ENCODE measurements at regions not wholly inside any gene's neighbourhood (a gene's known extent, or its start where the extent isn't known, plus 50 kb on each side); places are given as distances from the start of the nearest gene placed in this dataset.
"Not testable (repeated sequence)": the region's sequence is repeated elsewhere in the genome, so short reads cannot be mapped to it uniquely, and the experiment has no call there.

GRCh38 chrX:101823236-101823635, 108.6 kb downstream of the ZMAT1 start:
- no peak overlapping the region for H3K4me3 Mint-ChIP-seq (ENCODE audit: unreplicated experiment)
- H3K4me1 Mint-ChIP-seq (ENCODE audit: unreplicated experiment): no peaks in the 10 kb centered on the region
- no peak overlapping the region for H3K27ac Mint-ChIP-seq (ENCODE audit: unreplicated experiment)
- TF ChIP-seq CTCF (IDR thresholded peaks at IDR 0.05): no peak
- DNase-seq (ENCODE audit: extremely low spot score, unreplicated experiment): no peak
- no peaks in the 10 kb centered on the region for H3K36me3 Mint-ChIP-seq (ENCODE audit: unreplicated experiment)
- peaks cover 19% of the 10 kb centered on the region for H3K9me3 Mint-ChIP-seq (ENCODE audit: unreplicated experiment)
- H3K27me3 Mint-ChIP-seq (ENCODE audit: unreplicated experiment): no peaks in the 10 kb centered on the region

- H3K27ac Mint-ChIP-seq (ENCODE audit: unreplicated experiment); H3K27me3 Mint-ChIP-seq (ENCODE audit: unreplicated experiment); H3K4me1 Mint-ChIP-seq (ENCODE audit: unreplicated experiment); H3K4me3 Mint-ChIP-seq (ENCODE audit: unreplicated experiment); H3K36me3 Mint-ChIP-seq (ENCODE audit: unreplicated experiment); DNase-seq (ENCODE audit: extremely low spot score, unreplicated experiment): not testable (repeated sequence)
- peaks cover 29% of the 10 kb centered on the region for H3K9me3 Mint-ChIP-seq (ENCODE audit: unreplicated experiment)
Measured at GRCh38 chrX:101817739-101818138, 114.1 kb downstream of the ZMAT1 start.

- TF ChIP-seq CTCF (IDR thresholded peaks at IDR 0.05): no peak
- no peaks in the 10 kb centered on the region for H3K36me3 Mint-ChIP-seq (ENCODE audit: unreplicated experiment)
- peaks cover 23% of the 10 kb centered on the region for H3K9me3 Mint-ChIP-seq (ENCODE audit: unreplicated experiment)
- DNase-seq (ENCODE audit: extremely low spot score, unreplicated experiment): no peak
- no peak overlapping the region for H3K27ac Mint-ChIP-seq (ENCODE audit: unreplicated experiment)
- H3K4me3 Mint-ChIP-seq (ENCODE audit: unreplicated experiment): no peak overlapping the region
- H3K4me1 Mint-ChIP-seq (ENCODE audit: unreplicated experiment): no peaks in the 10 kb centered on the region
- peaks cover 7% of the 10 kb centered on the region for H3K27me3 Mint-ChIP-seq (ENCODE audit: unreplicated experiment)
Measured at GRCh38 chrX:101813200-101813599, 118.6 kb downstream of the ZMAT1 start.

GRCh38 chrX:101803451-101803850, 128.4 kb downstream of the ZMAT1 start:
- Mint-ChIP-seq H3K4me1 (ENCODE audit: unreplicated experiment) (no peaks in the 10 kb centered on the region), H3K27ac (ENCODE audit: unreplicated experiment) (no peak overlapping the region), H3K9me3 (ENCODE audit: unreplicated experiment) (peaks cover 8% of the 10 kb centered on the region), H3K4me3 (ENCODE audit: unreplicated experiment) (no peak overlapping the region), H3K36me3 (ENCODE audit: unreplicated experiment) (no peaks in the 10 kb centered on the region), H3K27me3 (ENCODE audit: unreplicated experiment) (no peaks in the 10 kb centered on the region)
- DNase-seq (ENCODE audit: extremely low spot score, unreplicated experiment): no peak
- TF ChIP-seq CTCF (IDR thresholded peaks at IDR 0.05): peak; percentile 55

- H3K36me3 Mint-ChIP-seq (ENCODE audit: unreplicated experiment): no peaks in the 10 kb centered on the region
- peak; percentile 77 for TF ChIP-seq CTCF (IDR thresholded peaks at IDR 0.05)
- H3K4me3 Mint-ChIP-seq (ENCODE audit: unreplicated experiment): peak overlapping the region; percentile 14
- no peak for DNase-seq (ENCODE audit: extremely low spot score, unreplicated experiment)
- no peaks in the 10 kb centered on the region for H3K4me1 Mint-ChIP-seq (ENCODE audit: unreplicated experiment)
- no peaks in the 10 kb centered on the region for H3K9me3 Mint-ChIP-seq (ENCODE audit: unreplicated experiment)
- no peak overlapping the region for H3K27ac Mint-ChIP-seq (ENCODE audit: unreplicated experiment)
- no peaks in the 10 kb centered on the region for H3K27me3 Mint-ChIP-seq (ENCODE audit: unreplicated experiment)
Measured at GRCh38 chrX:101799387-101799786, 132.4 kb downstream of the ZMAT1 start.

- no peaks in the 10 kb centered on the region for H3K4me1 Mint-ChIP-seq (ENCODE audit: unreplicated experiment)
- no peak for DNase-seq (ENCODE audit: extremely low spot score, unreplicated experiment)
- TF ChIP-seq CTCF (IDR thresholded peaks at IDR 0.05): no peak
- H3K9me3 Mint-ChIP-seq (ENCODE audit: unreplicated experiment): peaks cover 8% of the 10 kb centered on the region
- no peak overlapping the region for H3K27ac Mint-ChIP-seq (ENCODE audit: unreplicated experiment)
- H3K27me3 Mint-ChIP-seq (ENCODE audit: unreplicated experiment): peaks cover 4% of the 10 kb centered on the region
- H3K4me3 Mint-ChIP-seq (ENCODE audit: unreplicated experiment): no peak overlapping the region
- no peaks in the 10 kb centered on the region for H3K36me3 Mint-ChIP-seq (ENCODE audit: unreplicated experiment)
Measured at GRCh38 chrX:101787934-101788333, 128.3 kb upstream of the ARMCX2 start.
